H1 (cell line): ENCODE measurements at regions not wholly inside any gene's neighbourhood (a gene's known extent, or its start where the extent isn't known, plus 50 kb on each side); places are given as distances from the start of the nearest gene placed in this dataset.

ENCODE experiments used
- CTCF ChIA-PET: fragments of 300-600 bp; sonication (Branson Sonifier 250); formaldehyde crosslinking; loops from one replicate; lab custom pipeline; 2021; ENCODE audit not compliant: partially characterized antibody; lab: Charles Lee
- POLR2A ChIA-PET: fragments of 300-600 bp; sonication (Branson Sonifier 250); formaldehyde crosslinking; loops from one replicate; lab custom pipeline; 2021; ENCODE audit warnings: inconsistent platforms; ENCODE audit not compliant: partially characterized antibody; lab: Charles Lee
- DNase-seq, 2 experiments: peaks; one replicate each; pipeline versions ENCODE4 v3.0.0 to v3.0.0-alpha.2; 2010 to 2022; ENCODE audit warnings: low spot score in 2 of 2, low read depth in 1 of 2, mixed read lengths in 1 of 2
- FAIRE-seq: peaks from 2 replicates; lab custom pipeline; 2011; peaks lifted over from hg19 to GRCh38; lab: Jason Lieb, UNC
- H2AFZ ChIP-seq: 2 replicates; pipeline ENCODE4 v1.8.1; 2012; ENCODE audit warnings: low read length, inconsistent platforms
- H2AK5ac ChIP-seq: 2 replicates; pipeline ENCODE4 v1.6.1; 2013; ENCODE audit warnings: low read depth, low read length
- H2BK120ac ChIP-seq: replicated peaks from 2 replicates; pipeline ENCODE3; 2013; ENCODE audit warnings: low read depth, low read length, inconsistent platforms
- H2BK12ac ChIP-seq: 2 replicates; pipeline ENCODE4 v1.6.1; 2013; ENCODE audit warnings: low read depth, low read length
- H2BK15ac ChIP-seq: 2 replicates; pipeline ENCODE4 v1.6.1; 2013; ENCODE audit warnings: low read length
- H2BK20ac ChIP-seq: 2 replicates; pipeline ENCODE4 v1.6.1; 2013; ENCODE audit warnings: low read length
- H2BK5ac ChIP-seq: 2 replicates; pipeline ENCODE4 v1.6.1; 2013; ENCODE audit warnings: low read depth, low read length
- H3K14ac ChIP-seq: 2 replicates; pipeline ENCODE4 v1.6.1; 2013; ENCODE audit warnings: inconsistent platforms; ENCODE audit not compliant: insufficient read length
- H3K18ac ChIP-seq: 2 replicates; pipeline ENCODE4 v1.6.1; 2013; ENCODE audit warnings: low read length; ENCODE audit errors: extremely low read depth
- H3K23ac ChIP-seq: 2 replicates; pipeline ENCODE4 v1.6.1; 2013; ENCODE audit warnings: inconsistent platforms; ENCODE audit not compliant: insufficient read length
- H3K23me2 ChIP-seq: 2 replicates; pipeline ENCODE4 v1.6.1; 2013; ENCODE audit warnings: low read depth, low read length
- H3K27ac ChIP-seq: 2 replicates; pipeline ENCODE4 v1.6.1; 2011; ENCODE audit warnings: low read depth, low read length, inconsistent platforms
- H3K27me3 ChIP-seq, 4 experiments: replicated peaks in 1 of 4; 1 replicate in 1 of 4; 2 replicates in 3 of 4; pipeline versions ENCODE4 v1.6.1 to v1.8.1; 2011 to 2013; ENCODE audit warnings: low read length in 3 of 4, mild to moderate bottlenecking in 3 of 4, inconsistent platforms in 2 of 4, mixed read lengths in 2 of 4, moderate library complexity in 1 of 4; ENCODE audit not compliant: control insufficient read depth in 3 of 4, insufficient read depth in 3 of 4; ENCODE audit errors: extremely low read depth in 1 of 4
- H3K36me3 ChIP-seq, 4 experiments: 2 replicates each; pipeline versions ENCODE4 v1.6.1 to v1.8.1; 2011 to 2013; ENCODE audit warnings: mild to moderate bottlenecking in 4 of 4, low read length in 3 of 4, moderate library complexity in 2 of 4, control low read depth in 1 of 4, inconsistent platforms in 1 of 4; ENCODE audit not compliant: insufficient read depth in 4 of 4, control insufficient read depth in 2 of 4
- H3K4ac ChIP-seq: replicated peaks from 2 replicates; pipeline ENCODE3; 2013; ENCODE audit warnings: low read length, low read depth, mixed read lengths, inconsistent platforms; ENCODE audit not compliant: insufficient read length
- H3K4me1 ChIP-seq, 4 experiments: replicated peaks in 1 of 4; 1 replicate in 1 of 4; 2 replicates in 3 of 4; pipeline versions ENCODE4 v1.6.1 to v1.8.1; 2011 to 2013; ENCODE audit warnings: low read length in 3 of 4, inconsistent platforms in 2 of 4, mixed read lengths in 1 of 4; ENCODE audit not compliant: insufficient read depth in 4 of 4, control insufficient read depth in 3 of 4
- H3K4me2 ChIP-seq, 2 experiments: 2 replicates each; pipeline versions ENCODE4 v1.6.1 to v1.8.1; 2011 to 2013; ENCODE audit warnings: low read depth in 2 of 2, low read length in 2 of 2, control low read depth in 1 of 2, inconsistent platforms in 1 of 2, mild to moderate bottlenecking in 1 of 2; ENCODE audit not compliant: insufficient read depth in 1 of 2
- H3K4me3 ChIP-seq, 4 experiments: fragments of 200-600, 300-600 bp in 1 of 4; sonication (generic), shearing (Covaris generic), sonication (Bioruptor Twin) in 1 of 4; 2 replicates each; pipeline versions ENCODE4 v1.5.1 to v1.8.1; 2011 to 2016; ENCODE audit warnings: low read length in 4 of 4, low read depth in 3 of 4, control low read depth in 2 of 4, inconsistent platforms in 2 of 4, mild to moderate bottlenecking in 2 of 4, mixed read lengths in 1 of 4, moderate library complexity in 1 of 4; ENCODE audit not compliant: insufficient read depth in 2 of 4; ENCODE audit errors: extremely low read depth in 1 of 4
- H3K56ac ChIP-seq: replicated peaks from 2 replicates; pipeline ENCODE3; 2013; ENCODE audit warnings: low read depth, mild to moderate bottlenecking, mixed read lengths, low read length, inconsistent platforms; ENCODE audit not compliant: insufficient read length
- H3K79me1 ChIP-seq: 2 replicates; pipeline ENCODE4 v1.6.1; 2013; ENCODE audit warnings: low read depth, low read length, control low read depth
- H3K79me2 ChIP-seq, 2 experiments: 2 replicates each; pipeline versions ENCODE4 v1.6.1 to v1.8.1; 2012 to 2013; ENCODE audit warnings: low read length in 2 of 2, mild to moderate bottlenecking in 2 of 2, inconsistent platforms in 1 of 2; ENCODE audit not compliant: insufficient read depth in 2 of 2, control insufficient read depth in 1 of 2
- H3K9ac ChIP-seq, 4 experiments: replicated peaks in 1 of 4; 1 replicate in 1 of 4; 2 replicates in 3 of 4; pipeline versions ENCODE4 v1.6.1 to v1.8.1; 2011 to 2013; ENCODE audit warnings: low read depth in 3 of 4, low read length in 3 of 4, control low read depth in 2 of 4, mild to moderate bottlenecking in 2 of 4, moderate library complexity in 2 of 4, inconsistent platforms in 1 of 4; ENCODE audit errors: extremely low read depth in 1 of 4
- H3K9me3 ChIP-seq, 2 experiments: 2 replicates each; pipeline versions ENCODE4 v1.6.1 to v1.8.1; 2012 to 2013; ENCODE audit warnings: mild to moderate bottlenecking in 2 of 2, moderate library complexity in 2 of 2, control low read depth in 1 of 2, inconsistent platforms in 1 of 2, low read depth in 1 of 2, low read length in 1 of 2, mixed read lengths in 1 of 2; ENCODE audit not compliant: insufficient read depth in 2 of 2
- H4K20me1 ChIP-seq, 2 experiments: replicated peaks in 1 of 2; 2 replicates each; pipeline versions ENCODE3 to v1.8.1; 2011 to 2013; ENCODE audit warnings: inconsistent platforms in 2 of 2, low read length in 2 of 2, mild to moderate bottlenecking in 1 of 2; ENCODE audit not compliant: insufficient read depth in 2 of 2, control insufficient read depth in 1 of 2
- H4K5ac ChIP-seq: 2 replicates; pipeline ENCODE4 v1.6.1; 2013; ENCODE audit warnings: low read length, low read depth, mixed read lengths, inconsistent platforms; ENCODE audit not compliant: insufficient read length
- H4K8ac ChIP-seq: 2 replicates; pipeline ENCODE4 v1.8.0; 2013; ENCODE audit warnings: mild to moderate bottlenecking, moderate library complexity, low read length, inconsistent platforms; ENCODE audit not compliant: insufficient read depth; ENCODE audit errors: extremely low read depth
- H4K91ac ChIP-seq: replicated peaks from 2 replicates; pipeline ENCODE3; 2013; ENCODE audit warnings: low read length, mixed read lengths, inconsistent platforms; ENCODE audit not compliant: insufficient read length
- CHD2 ChIP-seq: IDR thresholded peaks from 2 replicates; pipeline ENCODE4 v1.6.1; 2012; ENCODE audit warnings: low read length, improper control_type of control experiment
- CTCF ChIP-seq, 3 experiments: IDR thresholded peaks; 1 replicate in 2 of 3; 2 replicates in 1 of 3; pipeline versions ENCODE4 v1.5.1 to v1.6.1; 2011; ENCODE audit warnings: low read length in 3 of 3, mild to moderate bottlenecking in 3 of 3, inconsistent platforms in 2 of 3, low read depth in 1 of 3, moderate library complexity in 1 of 3; ENCODE audit not compliant: insufficient read depth in 1 of 3; ENCODE audit errors: control extremely low read depth in 1 of 3
- SP2 ChIP-seq: IDR thresholded peaks from 2 replicates; pipeline ENCODE4 v1.6.1; 2012; ENCODE audit warnings: mild to moderate bottlenecking, low read length, inconsistent platforms
- TAF1 ChIP-seq: IDR thresholded peaks from 2 replicates; pipeline ENCODE4 v1.6.1; 2011; ENCODE audit warnings: mild to moderate bottlenecking, low read depth, low read length
- TAF7 ChIP-seq: optimal IDR thresholded peaks from 2 replicates; pipeline ENCODE3; 2011; ENCODE audit warnings: low read depth, mild to moderate bottlenecking, inconsistent platforms, low read length, moderate library complexity, borderline replicate concordance
- TEAD4 ChIP-seq: IDR thresholded peaks from 2 replicates; pipeline ENCODE4 v1.6.1; 2012; ENCODE audit warnings: low read depth, low read length, inconsistent platforms, mixed read lengths
- WGBS, 2 experiments: shearing (Covaris generic) in 1 of 2; methylation state at CpG; one replicate each; pipeline versions ENCODE4 v1.1.6 to v1.1.7; 2013 to 2015; ENCODE audit warnings: low lambda C conversion rate in 2 of 2, mixed read lengths in 2 of 2, inconsistent platforms in 1 of 2, low coverage in 1 of 2, missing lambda C conversion rate in 1 of 2; ENCODE audit not compliant: insufficient replicate concordance in 2 of 2, insufficient coverage in 1 of 2, insufficient read length in 1 of 2; ENCODE audit errors: extremely low coverage in 1 of 2, missing lambda C conversion rate in 1 of 2; 5-methylcytosine and 5-hydroxymethylcytosine counted together
- TF ChIP-seq, protein P1 (sequence below): IDR thresholded peaks from 2 replicates; pipeline ENCODE4 v1.6.1; 2012; ENCODE audit warnings: low read length, inconsistent platforms

DNA sequence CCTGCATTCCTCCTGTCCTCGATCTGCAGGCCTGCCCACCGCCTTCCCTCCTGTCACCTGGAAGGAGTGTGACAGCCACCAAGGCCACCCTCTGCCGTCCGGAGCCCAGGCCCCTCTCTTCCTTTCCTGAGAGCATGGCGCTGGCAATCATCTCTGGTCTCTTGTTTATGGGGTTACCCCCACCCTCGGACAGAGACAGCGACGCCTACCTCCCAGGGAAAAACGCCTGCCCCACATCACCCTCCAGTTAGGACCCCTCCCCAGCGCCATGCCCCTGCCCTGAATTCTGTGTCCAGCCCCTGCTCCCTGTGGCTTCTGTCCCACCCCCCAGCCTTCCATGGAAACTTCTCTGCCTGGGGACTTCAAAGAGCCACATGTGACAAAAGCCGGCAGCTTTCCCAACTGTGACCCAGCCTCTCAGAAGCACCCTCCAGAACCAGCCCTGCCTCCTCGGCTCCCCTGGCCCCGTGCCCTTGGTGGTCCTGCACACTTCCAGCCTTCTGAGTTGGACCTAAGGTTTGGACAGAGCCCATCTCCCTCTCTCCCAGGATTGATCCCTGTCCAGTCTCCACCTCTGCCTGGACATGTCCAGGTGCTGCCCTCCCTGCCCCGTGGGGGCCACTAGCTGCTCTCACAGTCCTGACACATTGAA, 145.0 kb upstream of the HDAC4 start:
- H3K9me3 ChIP-seq = no peaks in the 10 kb centered on the region
- H2BK120ac ChIP-seq = no peak overlapping the region
- H2BK12ac ChIP-seq = no peak overlapping the region
- H4K5ac ChIP-seq = no peak overlapping the region
- H3K4ac ChIP-seq = no peak overlapping the region
- no peak overlapping the region for H4K91ac ChIP-seq
- no peak overlapping the region for H3K4me3 ChIP-seq
- 89% methylated on average over 10 of the region's 14 CpGs; no CpG with 5 or more reads in 1 of the 2 experiments for WGBS, 2 experiments
- DNase-seq = no peak
- H3K14ac ChIP-seq = no peak overlapping the region
- H3K9ac ChIP-seq = no peak overlapping the region
- H2BK5ac ChIP-seq = no peak overlapping the region
- no peaks in the 10 kb centered on the region for H3K36me3 ChIP-seq
- no peak overlapping the region for H2BK20ac ChIP-seq
- no peaks in the 10 kb centered on the region for H3K4me1 ChIP-seq
- no peaks in the 10 kb centered on the region for H3K79me2 ChIP-seq
- no peak overlapping the region for H3K27ac ChIP-seq
- FAIRE-seq = no peak
- H4K20me1 ChIP-seq = no peaks in the 10 kb centered on the region
- H2BK15ac ChIP-seq = no peak overlapping the region
- CTCF ChIA-PET = no interaction called here
- no peak overlapping the region for H3K23ac ChIP-seq
- H3K56ac ChIP-seq = no peak overlapping the region
- no peak overlapping the region for H3K4me2 ChIP-seq
- H3K18ac ChIP-seq = no peak overlapping the region
- no peaks in the 10 kb centered on the region for H3K27me3 ChIP-seq
- no peak overlapping the region for H2AFZ ChIP-seq
- H2AK5ac ChIP-seq = no peak overlapping the region
- H3K79me1 ChIP-seq = no peaks in the 10 kb centered on the region
- H3K23me2 ChIP-seq = no peaks in the 10 kb centered on the region
- POLR2A ChIA-PET = no interaction called here
- H4K8ac ChIP-seq = no peak overlapping the region; the same call in 1 of the 2 replicates
- TF ChIP-seq CHD2 (no peak), TEAD4 (no peak), CTCF (IDR thresholded peaks at IDR 0.05; ENCODE audit: control extremely low read depth in 1 of 3, insufficient read depth in 1 of 3, low read depth in 1 of 3, low read length in 3 of 3) (no peak), TAF1 (no peak), TAF7 (no peak), SP2 (no peak)
- TF ChIP-seq, protein P1, sequence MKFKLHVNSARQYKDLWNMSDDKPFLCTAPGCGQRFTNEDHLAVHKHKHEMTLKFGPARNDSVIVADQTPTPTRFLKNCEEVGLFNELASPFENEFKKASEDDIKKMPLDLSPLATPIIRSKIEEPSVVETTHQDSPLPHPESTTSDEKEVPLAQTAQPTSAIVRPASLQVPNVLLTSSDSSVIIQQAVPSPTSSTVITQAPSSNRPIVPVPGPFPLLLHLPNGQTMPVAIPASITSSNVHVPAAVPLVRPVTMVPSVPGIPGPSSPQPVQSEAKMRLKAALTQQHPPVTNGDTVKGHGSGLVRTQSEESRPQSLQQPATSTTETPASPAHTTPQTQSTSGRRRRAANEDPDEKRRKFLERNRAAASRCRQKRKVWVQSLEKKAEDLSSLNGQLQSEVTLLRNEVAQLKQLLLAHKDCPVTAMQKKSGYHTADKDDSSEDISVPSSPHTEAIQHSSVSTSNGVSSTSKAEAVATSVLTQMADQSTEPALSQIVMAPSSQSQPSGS = no peak
